Ovary (tissue), 3 donors: ENCODE measurements at regions not wholly inside any gene's neighbourhood (a gene's known extent, or its start where the extent isn't known, plus 50 kb on each side); places are given as distances from the start of the nearest gene placed in this dataset.

Experiments
- CTCF ChIP-seq, 3 donors: fragments of 450-650 bp in 2 of 3; fragments of 200-600 bp in 1 of 3; IDR thresholded peaks; one replicate each; pipeline versions ENCODE4 v1.5.1 to v1.8.0; 2016 to 2022; ENCODE audit warnings: antibody characterized with exemption in 3 of 3, mild to moderate bottlenecking in 1 of 3
- EP300 ChIP-seq: sonication (generic); formaldehyde crosslinking; IDR thresholded peaks from one replicate; pipeline ENCODE4 v1.6.1; 2017; ENCODE audit warnings: antibody characterized with exemption
- donor health status: DM: no; HTN: no; CAD: no.

- TF ChIP-seq EP300 (no peak), CTCF (IDR thresholded peaks at IDR 0.05) (no peak)
Observed at GRCh38 chr3:99323940-99324339, 314.5 kb upstream of the COL8A1 start.
